Rectal smooth muscle tissue (tissue), 1 donor: ENCODE measurements at regions not wholly inside any gene's neighbourhood (a gene's known extent, or its start where the extent isn't known, plus 50 kb on each side); places are given as distances from the start of the nearest gene placed in this dataset.
"Not testable (repeated sequence)": the region's sequence is repeated elsewhere in the genome, so short reads cannot be mapped to it uniquely, and the experiment has no call there.

Source experiments
- H3K27ac ChIP-seq: one replicate; pipeline ENCODE4 v1.7.0; 2013; ENCODE audit warnings: low read depth, low read length, inconsistent platforms
- H3K27me3 ChIP-seq: one replicate; pipeline ENCODE4 v1.7.0; 2013; ENCODE audit warnings: low read length; ENCODE audit not compliant: control insufficient read depth, insufficient read depth
- H3K36me3 ChIP-seq: one replicate; pipeline ENCODE4 v1.7.0; 2013; ENCODE audit warnings: low read length; ENCODE audit not compliant: control insufficient read depth, insufficient read depth
- H3K4me1 ChIP-seq: one replicate; pipeline ENCODE4 v1.7.0; 2013; ENCODE audit warnings: low read length; ENCODE audit not compliant: control insufficient read depth, insufficient read depth
- H3K4me3 ChIP-seq: one replicate; pipeline ENCODE4 v1.7.0; 2013; ENCODE audit warnings: low read length
- H3K9ac ChIP-seq: one replicate; pipeline ENCODE4 v1.7.0; 2013; ENCODE audit warnings: low read length

- Histone ChIP-seq H3K27me3 (no peaks in the 10 kb centered on the region), H3K4me3 (no peak overlapping the region), H3K4me1 (no peaks in the 10 kb centered on the region), H3K9ac (no peak overlapping the region), H3K36me3 (no peaks in the 10 kb centered on the region), H3K27ac (no peak overlapping the region)
These were observed 929.8 kb downstream of the CDH18 start for GRCh38 chr5:19058216-19058615.

- H3K36me3 ChIP-seq = no peaks in the 10 kb centered on the region
- H3K4me3 ChIP-seq = no peak overlapping the region
- H3K27me3 ChIP-seq = no peaks in the 10 kb centered on the region
- no peak overlapping the region for H3K9ac ChIP-seq
- no peaks in the 10 kb centered on the region for H3K4me1 ChIP-seq
- H3K27ac ChIP-seq = no peak overlapping the region
These were observed 923.9 kb downstream of the CDH18 start for GRCh38 chr5:19064094-19064493.

- H3K27ac ChIP-seq = no peak overlapping the region
- no peak overlapping the region for H3K4me3 ChIP-seq
- H3K9ac ChIP-seq = no peak overlapping the region
- H3K4me1 ChIP-seq = no peaks in the 10 kb centered on the region
- no peaks in the 10 kb centered on the region for H3K27me3 ChIP-seq
- no peaks in the 10 kb centered on the region for H3K36me3 ChIP-seq
These were observed 920.3 kb downstream of the CDH18 start for GRCh38 chr5:19067741-19068140.

- Histone ChIP-seq H3K36me3 (no peaks in the 10 kb centered on the region), H3K4me3 (no peak overlapping the region), H3K27ac (no peak overlapping the region), H3K4me1 (no peaks in the 10 kb centered on the region), H3K27me3 (no peaks in the 10 kb centered on the region), H3K9ac (no peak overlapping the region)
These were observed 889.6 kb downstream of the CDH18 start for GRCh38 chr5:19098434-19098833.

GRCh38 chr5:19099195-19099594 lies 888.8 kb downstream of the CDH18 start:
- Histone ChIP-seq H3K27me3 (no peaks in the 10 kb centered on the region), H3K36me3 (no peaks in the 10 kb centered on the region), H3K27ac (no peak overlapping the region), H3K9ac (no peak overlapping the region), H3K4me3 (no peak overlapping the region), H3K4me1 (no peaks in the 10 kb centered on the region)

- Histone ChIP-seq H3K4me1 (no peaks in the 10 kb centered on the region), H3K36me3 (no peaks in the 10 kb centered on the region), H3K9ac (no peak overlapping the region), H3K4me3 (no peak overlapping the region), H3K27ac (no peak overlapping the region), H3K27me3 (no peaks in the 10 kb centered on the region)
These were observed 883.1 kb downstream of the CDH18 start for GRCh38 chr5:19104948-19105347.

- Histone ChIP-seq H3K27ac (no peak overlapping the region), H3K36me3 (no peaks in the 10 kb centered on the region), H3K4me3 (no peak overlapping the region), H3K9ac (no peak overlapping the region), H3K27me3 (no peaks in the 10 kb centered on the region), H3K4me1 (no peaks in the 10 kb centered on the region)
These were observed 865.1 kb downstream of the CDH18 start for GRCh38 chr5:19122923-19123322.

GRCh38 chr5:19125956-19126713 lies 861.9 kb downstream of the CDH18 start:
- Histone ChIP-seq H3K27me3 (no peaks in the 10 kb centered on the region), H3K9ac (no peak overlapping the region), H3K27ac (no peak overlapping the region), H3K36me3 (no peaks in the 10 kb centered on the region), H3K4me3 (no peak overlapping the region), H3K4me1 (no peaks in the 10 kb centered on the region)

GRCh38 chr5:19140276-19140675 lies 847.7 kb downstream of the CDH18 start:
- Histone ChIP-seq H3K27me3 (no peaks in the 10 kb centered on the region), H3K4me1 (no peaks in the 10 kb centered on the region), H3K27ac (no peak overlapping the region), H3K9ac (no peak overlapping the region), H3K36me3 (no peaks in the 10 kb centered on the region), H3K4me3 (no peak overlapping the region)

GRCh38 chr5:19141937-19142524 lies 846.0 kb downstream of the CDH18 start:
- not testable (repeated sequence) for H3K4me1 ChIP-seq, H3K4me3 ChIP-seq, H3K9ac ChIP-seq, H3K27ac ChIP-seq, H3K27me3 ChIP-seq, H3K36me3 ChIP-seq

- H3K4me1 ChIP-seq = not testable (repeated sequence)
These were observed 845.1 kb downstream of the CDH18 start for GRCh38 chr5:19142713-19143414.

GRCh38 chr5:19143935-19144334 lies 844.1 kb downstream of the CDH18 start:
- no peak overlapping the region for H3K4me3 ChIP-seq
- no peaks in the 10 kb centered on the region for H3K36me3 ChIP-seq
- no peak overlapping the region for H3K27ac ChIP-seq
- no peaks in the 10 kb centered on the region for H3K27me3 ChIP-seq
- no peaks in the 10 kb centered on the region for H3K4me1 ChIP-seq
- no peak overlapping the region for H3K9ac ChIP-seq

More at GRCh38 chr5:19142713-19143414, 845.1 kb downstream of the CDH18 start:
- not testable (repeated sequence) for H3K27me3 ChIP-seq, H3K27ac ChIP-seq, H3K36me3 ChIP-seq, H3K4me3 ChIP-seq, H3K9ac ChIP-seq
